NB4 (cell line): ENCODE measurements at regions not wholly inside any gene's neighbourhood (a gene's known extent, or its start where the extent isn't known, plus 50 kb on each side); places are given as distances from the start of the nearest gene placed in this dataset.

Source experiments
- MYC ChIP-seq: IDR thresholded peaks from 2 replicates; pipeline ENCODE4 v1.6.1; 2011; ENCODE audit warnings: low read depth, low read length
- TF ChIP-seq, protein P1 (sequence below): IDR thresholded peaks from one replicate; pipeline ENCODE4 v1.5.1; 2012; ENCODE audit warnings: low read depth, low read length

GRCh38 chr9:34876096-34876495 lies 82.0 kb upstream of the PHF24 start:
- TF ChIP-seq MYC, result no peak
- TF ChIP-seq, protein P1, sequence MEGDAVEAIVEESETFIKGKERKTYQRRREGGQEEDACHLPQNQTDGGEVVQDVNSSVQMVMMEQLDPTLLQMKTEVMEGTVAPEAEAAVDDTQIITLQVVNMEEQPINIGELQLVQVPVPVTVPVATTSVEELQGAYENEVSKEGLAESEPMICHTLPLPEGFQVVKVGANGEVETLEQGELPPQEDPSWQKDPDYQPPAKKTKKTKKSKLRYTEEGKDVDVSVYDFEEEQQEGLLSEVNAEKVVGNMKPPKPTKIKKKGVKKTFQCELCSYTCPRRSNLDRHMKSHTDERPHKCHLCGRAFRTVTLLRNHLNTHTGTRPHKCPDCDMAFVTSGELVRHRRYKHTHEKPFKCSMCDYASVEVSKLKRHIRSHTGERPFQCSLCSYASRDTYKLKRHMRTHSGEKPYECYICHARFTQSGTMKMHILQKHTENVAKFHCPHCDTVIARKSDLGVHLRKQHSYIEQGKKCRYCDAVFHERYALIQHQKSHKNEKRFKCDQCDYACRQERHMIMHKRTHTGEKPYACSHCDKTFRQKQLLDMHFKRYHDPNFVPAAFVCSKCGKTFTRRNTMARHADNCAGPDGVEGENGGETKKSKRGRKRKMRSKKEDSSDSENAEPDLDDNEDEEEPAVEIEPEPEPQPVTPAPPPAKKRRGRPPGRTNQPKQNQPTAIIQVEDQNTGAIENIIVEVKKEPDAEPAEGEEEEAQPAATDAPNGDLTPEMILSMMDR, result no peak
